Lower leg skin (tissue), 4 donors: ENCODE measurements at regions not wholly inside any gene's neighbourhood (a gene's known extent, or its start where the extent isn't known, plus 50 kb on each side); places are given as distances from the start of the nearest gene placed in this dataset.

Experiments used
- DNase-seq, 2 donors: peaks; one replicate each; pipeline ENCODE4 v3.0.0-alpha.2; 2019; ENCODE audit warnings: low spot score in 2 of 2
- H3K4me3 ChIP-seq: fragments of 200-600 bp; sonication (generic); 2 replicates; pipeline ENCODE4 v1.5.1; 2017; ENCODE audit warnings: mild to moderate bottlenecking, low read depth; ENCODE audit not compliant: poor library complexity, severe bottlenecking
- POLR2A ChIP-seq, 2 donors: fragments of 450-650 bp; IDR thresholded peaks; one replicate each; pipeline ENCODE4 v1.6.1; 2016 to 2017; ENCODE audit warnings: antibody characterized with exemption in 2 of 2, mild to moderate bottlenecking in 1 of 2, moderate library complexity in 1 of 2
- WGBS, 2 donors: methylation state at CpG; one replicate each; pipeline ENCODE4 v1.1.5; 2018; 5-methylcytosine and 5-hydroxymethylcytosine counted together
- intact Hi-C: fragments of 100-400 bp; cut with DNase I; formaldehyde crosslinking; loops from one replicate; pipeline ENCODE4 v1.15.0; 2023; ENCODE audit warnings: low total_unique reads
- TF ChIP-seq, protein P1 (sequence below), 3 donors: fragments of 450-650 bp; IDR thresholded peaks; one replicate each; pipeline ENCODE4 v1.5.1; 2016; ENCODE audit warnings: antibody characterized with exemption in 3 of 3, mild to moderate bottlenecking in 3 of 3, moderate library complexity in 2 of 3

DNA sequence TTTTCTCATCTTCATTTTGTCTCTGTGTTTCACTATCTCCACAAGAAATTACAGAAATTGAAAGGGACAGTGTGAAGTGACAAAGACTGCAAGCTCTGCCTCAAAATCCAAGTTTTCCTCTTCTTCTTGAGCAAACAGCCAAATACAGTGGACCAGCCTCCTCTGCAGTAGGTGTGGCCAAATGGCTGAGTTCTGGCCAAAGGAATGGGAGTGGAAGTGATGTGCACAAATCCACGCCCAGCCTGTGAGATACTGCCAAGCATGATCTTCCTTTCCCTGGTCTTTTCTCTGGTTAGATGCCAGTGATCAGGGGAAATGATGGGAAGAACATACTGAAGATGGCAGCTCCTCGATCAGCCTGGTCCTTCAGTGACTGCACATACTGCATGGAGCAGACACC lies 111.0 kb upstream of the CPNE4 start:
- intact Hi-C loops, result no loop called here
- no peak overlapping the region for H3K4me3 ChIP-seq
- no peak for DNase-seq
- TF ChIP-seq, protein P1, sequence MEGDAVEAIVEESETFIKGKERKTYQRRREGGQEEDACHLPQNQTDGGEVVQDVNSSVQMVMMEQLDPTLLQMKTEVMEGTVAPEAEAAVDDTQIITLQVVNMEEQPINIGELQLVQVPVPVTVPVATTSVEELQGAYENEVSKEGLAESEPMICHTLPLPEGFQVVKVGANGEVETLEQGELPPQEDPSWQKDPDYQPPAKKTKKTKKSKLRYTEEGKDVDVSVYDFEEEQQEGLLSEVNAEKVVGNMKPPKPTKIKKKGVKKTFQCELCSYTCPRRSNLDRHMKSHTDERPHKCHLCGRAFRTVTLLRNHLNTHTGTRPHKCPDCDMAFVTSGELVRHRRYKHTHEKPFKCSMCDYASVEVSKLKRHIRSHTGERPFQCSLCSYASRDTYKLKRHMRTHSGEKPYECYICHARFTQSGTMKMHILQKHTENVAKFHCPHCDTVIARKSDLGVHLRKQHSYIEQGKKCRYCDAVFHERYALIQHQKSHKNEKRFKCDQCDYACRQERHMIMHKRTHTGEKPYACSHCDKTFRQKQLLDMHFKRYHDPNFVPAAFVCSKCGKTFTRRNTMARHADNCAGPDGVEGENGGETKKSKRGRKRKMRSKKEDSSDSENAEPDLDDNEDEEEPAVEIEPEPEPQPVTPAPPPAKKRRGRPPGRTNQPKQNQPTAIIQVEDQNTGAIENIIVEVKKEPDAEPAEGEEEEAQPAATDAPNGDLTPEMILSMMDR (IDR thresholded peaks at IDR 0.05), result no peak
- no peak for TF ChIP-seq POLR2A (IDR thresholded peaks at IDR 0.05)
- WGBS, 2 donors, result 37 to 56% methylated on average over 2 of the region's 2 CpGs

DNA sequence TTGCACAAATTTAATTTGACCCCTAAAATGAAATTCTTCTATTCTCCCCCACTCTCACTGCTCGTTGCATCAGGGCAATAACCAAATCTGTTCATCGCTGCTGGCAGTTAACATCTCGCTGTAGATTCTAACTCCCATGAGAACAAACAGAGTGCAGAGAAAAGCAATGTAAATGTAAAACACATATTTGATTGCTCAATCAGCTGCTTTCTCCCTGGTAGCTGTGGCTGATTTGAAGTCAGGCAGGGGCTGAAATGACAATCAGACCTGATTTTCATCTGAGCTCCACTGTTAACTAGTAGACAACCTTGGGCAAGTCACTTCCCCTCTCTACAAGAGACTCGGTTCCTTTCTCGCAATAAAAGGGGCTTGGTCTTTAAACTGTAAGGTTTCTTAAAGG lies 119.8 kb upstream of the CPNE4 start:
- TF ChIP-seq, protein P1 (IDR thresholded peaks at IDR 0.05), result no peak
- TF ChIP-seq POLR2A (IDR thresholded peaks at IDR 0.05), result no peak
- H3K4me3 ChIP-seq, result no peak overlapping the region
- intact Hi-C loops, result no loop called here
- WGBS, 2 donors, result 62 to 67% methylated on average over 5 of the region's 5 CpGs
- no peak for DNase-seq

DNA sequence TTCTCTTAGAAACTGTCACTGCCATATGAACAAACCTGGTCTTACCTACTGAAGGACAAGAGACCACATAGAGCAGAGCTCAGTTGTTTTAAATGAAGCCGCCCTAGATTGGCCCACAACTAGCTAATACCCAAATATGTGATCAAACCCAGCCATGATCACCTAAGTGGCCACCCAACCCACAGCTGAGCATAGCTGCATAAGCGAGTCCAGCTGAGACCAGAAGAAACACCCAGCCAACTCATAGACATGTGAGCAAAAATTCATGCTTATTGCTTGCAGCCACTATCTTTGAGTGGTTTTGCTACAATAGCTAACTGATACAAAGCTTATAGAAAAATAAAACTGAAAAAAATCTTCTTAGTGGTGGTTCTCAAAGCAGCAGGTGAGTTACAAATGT lies 124.3 kb upstream of the CPNE4 start:
- H3K4me3 ChIP-seq, result no peak overlapping the region
- no peak for TF ChIP-seq POLR2A (IDR thresholded peaks at IDR 0.05)
- TF ChIP-seq, protein P1 (IDR thresholded peaks at IDR 0.05), result no peak
- WGBS, 2 donors, result 79 to 90% methylated on average over 2 of the region's 2 CpGs

DNA sequence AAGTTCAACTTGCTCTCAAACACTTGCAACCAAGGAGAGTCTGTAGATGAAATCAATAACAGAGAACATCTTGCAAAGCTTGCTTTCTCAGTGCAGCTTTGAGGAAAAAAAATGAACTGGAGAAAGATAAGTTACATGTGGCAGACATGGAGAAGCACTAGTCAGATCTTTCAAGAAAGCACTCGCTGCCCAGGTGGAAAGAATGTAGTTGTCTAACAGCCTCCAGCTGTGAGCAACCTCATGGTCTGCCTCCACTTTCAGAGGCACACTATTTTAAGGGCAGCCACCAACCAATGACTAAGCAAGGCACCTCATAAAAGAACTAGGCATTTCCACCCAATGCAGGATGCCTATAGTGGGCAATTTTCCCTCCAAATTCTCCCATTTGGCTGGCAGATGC lies 125.4 kb upstream of the CPNE4 start:
- H3K4me3 ChIP-seq, result no peak overlapping the region
- intact Hi-C loops, result no loop called here
- whole genome bisulfite sequencing, 2 donors, result 36 to 48% methylated on average over 1 of the region's 1 CpG
- TF ChIP-seq, protein P1 (IDR thresholded peaks at IDR 0.05), result no peak
- TF ChIP-seq POLR2A (IDR thresholded peaks at IDR 0.05), result no peak
- no peak for DNase-seq

More for the DNA sequence above, 124.3 kb upstream of the CPNE4 start:
- DNase-seq, result no peak
- intact Hi-C loops, result no loop called here

DNA sequence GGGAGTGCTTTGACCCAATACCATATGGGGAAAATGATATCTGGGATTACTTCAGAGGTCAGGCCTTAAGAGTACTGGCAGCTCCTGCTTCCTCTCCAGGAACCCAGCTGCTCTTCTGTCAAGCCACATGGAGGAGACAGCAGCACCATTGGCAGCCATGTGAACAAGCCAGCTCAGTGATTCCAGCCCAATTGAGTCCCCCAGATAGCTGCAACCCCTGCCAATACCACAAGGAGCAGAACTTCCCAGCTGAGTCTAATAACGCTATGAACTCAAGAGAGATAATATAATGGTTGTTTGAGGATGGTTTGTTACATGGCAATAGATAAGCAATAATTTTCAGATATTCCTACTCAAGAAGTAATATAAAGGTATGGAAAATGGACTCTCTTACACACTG lies 126.8 kb upstream of the CPNE4 start:
- intact Hi-C loops, result no loop called here
- no peak overlapping the region for H3K4me3 ChIP-seq
- WGBS, 2 donors, result 65 to 73% methylated on average over 1 of the region's 1 CpG
- TF ChIP-seq POLR2A (IDR thresholded peaks at IDR 0.05), result no peak
- TF ChIP-seq, protein P1 (IDR thresholded peaks at IDR 0.05), result no peak
- DNase-seq, result no peak

DNA sequence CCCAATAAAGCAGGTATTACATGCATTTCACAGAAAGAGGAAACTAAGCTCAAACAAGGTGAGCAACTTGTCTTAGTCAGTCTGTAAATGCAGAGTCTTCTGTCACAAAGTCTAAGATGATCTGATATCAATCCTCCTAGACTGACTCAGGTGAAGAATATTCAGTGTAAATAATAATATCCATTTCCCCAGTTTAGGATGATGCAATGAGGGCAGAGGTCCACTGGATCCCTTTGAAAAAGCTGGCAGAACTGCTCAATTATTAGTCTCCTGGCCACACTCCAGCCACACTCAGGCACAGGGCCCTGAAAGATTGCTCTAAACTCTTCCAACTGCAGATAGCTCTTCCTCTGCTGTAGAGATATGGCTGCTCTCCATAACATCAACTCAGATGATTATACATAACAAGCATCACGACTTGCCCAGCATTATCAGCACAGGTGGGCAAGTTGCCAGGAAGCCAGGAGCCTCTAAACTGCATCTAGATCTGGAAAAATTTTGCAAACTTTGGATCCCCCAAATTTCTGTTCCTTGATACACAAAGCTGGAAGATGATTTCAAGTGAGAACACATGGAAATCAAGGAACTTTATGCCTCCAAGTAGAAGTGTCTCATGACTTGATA lies 129.8 kb upstream of the CPNE4 start:
- no peak for DNase-seq
- no peak overlapping the region for H3K4me3 ChIP-seq
- intact Hi-C loops, result no loop called here
- no peak for TF ChIP-seq POLR2A (IDR thresholded peaks at IDR 0.05)
- TF ChIP-seq, protein P1 (IDR thresholded peaks at IDR 0.05), result no peak
- WGBS, 2 donors, result 15 to 29% methylated on average over 1 of the region's 1 CpG
